ENCODE measurements at regions not wholly inside any gene's neighbourhood (a gene's known extent, or its start where the extent isn't known, plus 50 kb on each side); places are given as distances from the start of the nearest gene placed in this dataset.

DNA sequence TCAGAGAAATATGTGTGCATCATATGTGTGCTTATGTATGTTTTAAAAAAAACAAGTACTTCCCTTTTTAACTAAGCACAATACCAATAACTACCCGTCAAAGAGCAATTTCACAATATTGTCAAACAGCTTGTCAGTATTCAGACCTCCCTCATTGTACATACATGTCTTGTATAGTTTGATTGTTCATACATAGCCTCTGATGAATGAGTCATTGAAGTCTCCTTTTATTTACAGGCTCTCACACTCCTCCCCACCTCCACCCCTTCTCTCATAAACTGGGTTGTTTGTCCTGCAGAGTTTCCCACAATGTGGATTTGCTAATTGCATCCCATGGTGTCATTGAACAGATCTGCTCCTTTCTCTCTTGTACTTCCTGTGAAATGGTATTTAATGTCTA lies 132.8 kb upstream of the L3MBTL4 start:
- H3K27ac ChIP-seq = no peak overlapping the region
- TF ChIP-seq ZFX (IDR thresholded peaks at IDR 0.05) = no peak
- TF ChIP-seq, protein P1, sequence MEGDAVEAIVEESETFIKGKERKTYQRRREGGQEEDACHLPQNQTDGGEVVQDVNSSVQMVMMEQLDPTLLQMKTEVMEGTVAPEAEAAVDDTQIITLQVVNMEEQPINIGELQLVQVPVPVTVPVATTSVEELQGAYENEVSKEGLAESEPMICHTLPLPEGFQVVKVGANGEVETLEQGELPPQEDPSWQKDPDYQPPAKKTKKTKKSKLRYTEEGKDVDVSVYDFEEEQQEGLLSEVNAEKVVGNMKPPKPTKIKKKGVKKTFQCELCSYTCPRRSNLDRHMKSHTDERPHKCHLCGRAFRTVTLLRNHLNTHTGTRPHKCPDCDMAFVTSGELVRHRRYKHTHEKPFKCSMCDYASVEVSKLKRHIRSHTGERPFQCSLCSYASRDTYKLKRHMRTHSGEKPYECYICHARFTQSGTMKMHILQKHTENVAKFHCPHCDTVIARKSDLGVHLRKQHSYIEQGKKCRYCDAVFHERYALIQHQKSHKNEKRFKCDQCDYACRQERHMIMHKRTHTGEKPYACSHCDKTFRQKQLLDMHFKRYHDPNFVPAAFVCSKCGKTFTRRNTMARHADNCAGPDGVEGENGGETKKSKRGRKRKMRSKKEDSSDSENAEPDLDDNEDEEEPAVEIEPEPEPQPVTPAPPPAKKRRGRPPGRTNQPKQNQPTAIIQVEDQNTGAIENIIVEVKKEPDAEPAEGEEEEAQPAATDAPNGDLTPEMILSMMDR (conservative IDR thresholded peaks at IDR 0.05) = no peak

DNA sequence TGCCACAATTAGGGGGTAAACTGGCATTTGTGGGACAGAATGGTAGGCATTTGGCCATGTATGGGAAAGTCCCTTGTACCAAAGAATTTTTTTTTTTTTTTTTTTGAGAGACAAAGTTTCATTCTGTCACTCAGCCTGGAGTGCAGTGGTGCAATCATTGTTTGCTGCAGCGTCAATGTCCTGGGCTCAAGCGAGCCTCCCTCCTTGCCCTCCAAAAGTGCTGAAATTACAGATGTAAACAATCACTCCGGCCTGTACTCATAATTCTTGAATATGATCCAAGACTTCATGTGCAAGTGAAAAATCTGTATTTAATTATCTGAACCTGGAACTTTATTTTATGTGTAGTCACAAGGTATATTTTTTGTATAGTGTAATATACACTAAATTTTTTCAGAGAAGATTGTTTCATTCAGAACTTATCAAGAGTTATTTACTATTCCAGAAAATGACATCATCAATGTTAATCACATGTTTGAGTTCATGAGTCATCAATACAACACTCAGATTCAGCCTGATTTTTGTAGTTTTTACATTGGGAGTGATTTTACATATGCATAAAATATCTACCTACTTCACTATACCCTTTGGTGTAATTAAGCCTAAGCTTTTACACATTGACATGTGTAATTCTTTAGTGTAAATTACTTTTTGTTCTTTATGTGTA lies 138.7 kb upstream of the L3MBTL4 start:
- TF ChIP-seq ZFX (IDR thresholded peaks at IDR 0.05) = no peak
- TF ChIP-seq, protein P1 (conservative IDR thresholded peaks at IDR 0.05) = no peak
- no peak overlapping the region for H3K27ac ChIP-seq

DNA sequence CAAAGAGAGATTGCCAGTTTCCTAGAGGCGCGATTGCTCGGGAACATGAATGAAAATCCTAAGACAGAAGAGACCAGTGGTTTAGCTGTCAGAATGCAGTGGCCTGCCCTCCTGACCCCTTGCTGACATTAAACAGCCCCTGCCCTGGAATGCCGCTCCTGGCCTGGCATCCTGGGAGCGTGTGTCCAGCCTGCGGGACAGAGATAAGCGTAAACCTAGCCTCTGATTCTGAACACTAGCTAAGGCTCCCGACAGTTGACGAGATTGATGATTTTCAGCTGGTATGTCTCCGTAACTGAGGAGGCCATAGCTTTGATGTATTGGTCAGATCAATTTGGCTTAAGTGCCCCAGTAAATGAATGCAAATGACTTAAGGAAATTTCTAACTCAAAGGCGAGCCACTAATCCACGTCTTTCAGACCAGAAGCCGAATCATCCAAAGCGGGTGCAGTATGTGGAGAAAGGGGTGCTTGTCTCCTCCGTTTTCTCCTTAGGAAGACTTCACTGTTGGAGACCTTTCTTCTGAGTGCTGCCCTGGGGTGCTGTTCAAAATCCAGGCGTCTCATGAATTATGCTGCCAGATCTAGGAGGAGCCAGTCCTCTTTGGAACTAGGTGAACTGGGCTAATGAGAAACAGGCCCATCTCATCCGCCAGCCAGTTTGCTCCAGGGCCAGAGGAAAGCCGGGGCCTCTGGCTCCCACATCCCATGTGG lies 142.5 kb upstream of the L3MBTL4 start:
- TF ChIP-seq, protein P1 (conservative IDR thresholded peaks at IDR 0.05) = no peak
- no peak for TF ChIP-seq ZFX (IDR thresholded peaks at IDR 0.05)
- no peak overlapping the region for H3K27ac ChIP-seq

DNA sequence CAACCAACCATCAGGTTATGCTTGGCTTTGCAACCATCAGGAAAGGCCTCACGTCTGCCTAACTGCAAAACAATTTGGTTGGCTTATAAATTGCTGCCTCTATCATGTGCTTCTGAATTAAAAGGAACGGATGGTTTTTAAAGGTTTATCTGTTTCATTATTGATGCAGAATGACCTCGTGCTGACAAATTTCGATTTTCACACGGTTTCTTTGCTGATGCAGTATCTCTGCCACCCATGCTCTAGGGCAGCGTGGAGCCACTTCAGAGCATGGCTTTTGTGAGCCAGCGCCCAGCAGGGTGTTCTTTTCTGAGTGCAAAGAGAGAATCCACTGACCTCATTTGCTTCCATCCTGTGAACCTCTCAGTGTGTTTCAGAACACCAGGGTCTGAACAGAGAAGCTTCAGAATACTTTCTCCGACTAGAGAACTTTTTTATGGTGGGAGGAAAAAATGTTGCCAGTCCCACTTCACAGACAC lies 143.1 kb upstream of the L3MBTL4 start:
- H3K27ac ChIP-seq = no peak overlapping the region
- TF ChIP-seq ZFX (IDR thresholded peaks at IDR 0.05) = no peak
- TF ChIP-seq, protein P1 (conservative IDR thresholded peaks at IDR 0.05) = no peak

DNA sequence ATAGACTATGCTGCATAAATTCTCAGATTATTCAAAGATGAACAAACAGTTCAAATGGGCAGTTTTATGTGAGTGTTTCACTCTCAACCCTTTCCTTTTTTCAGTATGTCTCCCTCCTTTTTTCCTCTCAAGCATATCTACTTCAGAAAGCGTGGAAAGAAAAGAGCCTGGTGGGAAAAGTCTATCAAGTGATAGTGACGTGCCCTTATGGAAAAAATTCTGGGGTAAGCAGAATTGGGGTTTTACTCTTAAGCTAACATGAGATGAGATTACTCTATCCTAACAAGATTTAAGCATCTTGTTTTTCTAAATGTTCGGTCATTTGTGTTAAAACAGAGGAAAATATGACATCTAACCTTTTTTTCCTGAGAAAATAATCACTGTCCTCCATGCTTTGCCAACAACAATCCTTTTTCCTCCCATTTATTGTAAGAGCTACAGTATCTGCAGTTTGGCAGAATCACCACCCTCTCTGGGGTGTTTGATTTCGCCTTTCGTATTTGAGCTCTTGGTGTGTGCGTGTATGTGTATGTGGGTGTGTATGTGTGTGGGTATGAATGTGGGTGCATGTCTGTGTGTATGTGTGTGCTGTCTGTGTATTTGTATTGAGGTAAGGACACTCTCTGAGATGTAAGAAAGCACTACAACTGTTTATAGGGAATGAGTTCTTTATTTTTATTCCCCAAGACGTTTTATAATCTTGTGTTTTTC lies 143.9 kb upstream of the L3MBTL4 start:
- TF ChIP-seq ZFX (IDR thresholded peaks at IDR 0.05) = no peak
- TF ChIP-seq, protein P1 (conservative IDR thresholded peaks at IDR 0.05) = no peak
- no peak overlapping the region for H3K27ac ChIP-seq

DNA sequence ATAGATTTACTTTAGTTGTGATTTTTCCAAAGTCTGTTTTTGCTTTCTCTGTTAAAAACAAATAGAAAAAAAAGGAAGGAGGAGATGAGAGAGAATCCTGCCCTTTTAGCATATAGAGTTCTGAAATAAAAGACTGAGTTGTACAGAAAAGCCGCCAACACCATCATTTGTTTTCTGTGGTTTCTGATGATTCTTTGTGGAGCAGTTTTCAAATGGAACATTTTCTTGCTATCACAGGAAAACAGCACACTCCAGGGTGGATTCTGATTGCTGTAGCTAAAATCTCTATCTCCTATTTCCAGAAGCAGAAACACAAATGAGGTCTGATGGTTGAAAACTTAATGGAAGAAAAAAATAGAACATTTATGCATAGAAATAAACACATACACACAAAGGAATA lies 144.6 kb upstream of the L3MBTL4 start:
- TF ChIP-seq, protein P1 (conservative IDR thresholded peaks at IDR 0.05) = no peak
- TF ChIP-seq ZFX (IDR thresholded peaks at IDR 0.05) = no peak
- no peak overlapping the region for H3K27ac ChIP-seq

DNA sequence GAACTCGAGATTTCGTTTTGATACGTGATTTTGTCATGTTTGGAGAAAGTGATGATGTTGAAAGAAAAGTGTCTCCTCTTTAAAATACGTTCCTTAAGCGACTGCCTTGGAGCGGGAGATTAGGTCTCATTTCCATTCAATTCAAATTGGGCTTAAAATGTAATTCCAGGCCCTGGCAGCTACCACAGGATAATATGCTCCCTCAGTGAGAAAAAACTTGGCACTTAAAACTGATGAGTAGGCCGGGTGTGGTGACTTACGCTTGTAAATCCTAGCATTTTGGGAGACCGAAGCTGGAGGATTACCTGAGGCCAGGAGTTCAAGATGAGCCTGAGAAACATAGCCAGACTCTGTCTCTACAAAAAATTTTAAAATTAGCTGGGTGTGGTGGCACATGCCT lies 146.3 kb upstream of the L3MBTL4 start:
- H3K27ac ChIP-seq = no peak overlapping the region
- TF ChIP-seq, protein P1 (conservative IDR thresholded peaks at IDR 0.05) = no peak
- no peak for TF ChIP-seq ZFX (IDR thresholded peaks at IDR 0.05)
